GM12878 (cell line): ENCODE measurements at regions not wholly inside any gene's neighbourhood (a gene's known extent, or its start where the extent isn't known, plus 50 kb on each side); places are given as distances from the start of the nearest gene placed in this dataset.

Experiments used
- ATAC-seq: fragments of 200-7000 bp; cut with Tn5 transposase; 3 replicates; pipeline ENCODE4 v1.9.1; 2020; ENCODE audit warnings: mild to moderate bottlenecking, moderate library complexity
- BruUV-seq: library from RNA; stranded (reverse); fragments of 400-500 nt; replicated peaks from 2 replicates; lab custom pipeline; 2021; lab: Mats Ljungman, UMichigan
- CTCF ChIA-PET: fragments of 300-600 bp; sonication (Branson Sonifier 250); formaldehyde crosslinking; extraction: SDS; loops from one replicate; lab custom pipeline; 2021; ENCODE audit warnings: inconsistent platforms; lab: Yijun Ruan, JAX
- POLR2A ChIA-PET: fragments of 350-600 bp; formaldehyde crosslinking; extraction: SDS; loops from one replicate; lab custom pipeline; 2021; ENCODE audit warnings: inconsistent platforms; lab: Charles Lee
- RAD21 ChIA-PET: fragments of 300-600 bp; sonication (Branson Sonifier 250); formaldehyde crosslinking; loops from one replicate; lab custom pipeline; 2023; ENCODE audit warnings: antibody characterized with exemption; ENCODE audit not compliant: unreplicated experiment; lab: Charles Lee
- SMC1A ChIA-PET: fragments of 300-600 bp; sonication (Branson Sonifier 250); formaldehyde crosslinking; loops from one replicate; lab custom pipeline; 2023; ENCODE audit not compliant: unreplicated experiment, uncharacterized antibody; lab: Charles Lee
- DNase-seq: peaks from one replicate; pipeline ENCODE4 v3.0.0-alpha.2; 2011; ENCODE audit warnings: low read depth, low spot score
- FAIRE-seq: peaks from 3 replicates; lab custom pipeline; 2011; peaks lifted over from hg19 to GRCh38; lab: Jason Lieb, UNC
- H2AFZ ChIP-seq: 2 replicates; pipeline ENCODE4 v1.6.0; 2011; ENCODE audit warnings: low read depth, low read length, control low read depth; ENCODE audit not compliant: control insufficient read depth
- H3K27ac ChIP-seq: 2 replicates; pipeline ENCODE4 v1.5.1; 2011; ENCODE audit warnings: control low read depth; ENCODE audit not compliant: control insufficient read depth, insufficient read depth
- H3K27me3 ChIP-seq, 2 experiments: replicated peaks in 1 of 2; 2 replicates each; pipeline versions ENCODE4 v1.6.0 to v1.6.1; 2011; ENCODE audit warnings: low read length in 1 of 2; ENCODE audit not compliant: control insufficient read depth in 2 of 2, insufficient read depth in 2 of 2
- H3K36me3 ChIP-seq, 2 experiments: 2 replicates each; pipeline ENCODE4 v1.5.1; 2011; ENCODE audit warnings: low read length in 1 of 2; ENCODE audit not compliant: control insufficient read depth in 2 of 2, insufficient read depth in 2 of 2
- H3K4me1 ChIP-seq: 2 replicates; pipeline ENCODE4 v1.6.1; 2011; ENCODE audit warnings: mild to moderate bottlenecking, low read length, moderate library complexity, mixed read lengths; ENCODE audit not compliant: control insufficient read depth, insufficient read depth
- H3K4me2 ChIP-seq: 2 replicates; pipeline ENCODE4 v1.6.0; 2011; ENCODE audit warnings: control low read depth; ENCODE audit not compliant: control insufficient read depth, insufficient read depth
- H3K4me3 ChIP-seq: fragments of 200-600 bp; sonication (generic); 2 replicates; pipeline ENCODE4 v1.5.1; 2016
- H3K79me2 ChIP-seq: 2 replicates; pipeline ENCODE4 v1.6.0; 2011; ENCODE audit warnings: low read length; ENCODE audit not compliant: control insufficient read depth, insufficient read depth
- H3K9ac ChIP-seq: 2 replicates; pipeline ENCODE4 v1.8.0; 2011; ENCODE audit warnings: low read length, control low read depth, mixed read lengths; ENCODE audit not compliant: control insufficient read depth, insufficient read depth
- H3K9me3 ChIP-seq: replicated peaks from 3 replicates; pipeline ENCODE4 v1.5.1; 2011; ENCODE audit warnings: mild to moderate bottlenecking, low read length; ENCODE audit not compliant: control insufficient read depth, insufficient read depth
- H4K20me1 ChIP-seq: 2 replicates; pipeline ENCODE4 v1.6.0; 2011; ENCODE audit not compliant: control insufficient read depth, insufficient read depth
- BACH1 ChIP-seq: fragments of 450-650 bp; IDR thresholded peaks from 2 replicates; pipeline ENCODE4 v1.6.1; 2017; ENCODE audit warnings: mild to moderate bottlenecking, borderline replicate concordance
- BRCA1 ChIP-seq: IDR thresholded peaks from 2 replicates; pipeline ENCODE4 v1.6.1; 2011; ENCODE audit warnings: low read depth, low read length, improper control_type of control experiment
- CBX5 ChIP-seq: sonication (generic); IDR thresholded peaks from 2 replicates; pipeline ENCODE4 v1.6.1; 2016; ENCODE audit warnings: low read depth, moderate library complexity, mild to moderate bottlenecking, inconsistent platforms
- CEBPB ChIP-seq, 2 experiments: fragments of 150-350 bp in 1 of 2; IDR thresholded peaks; 2 replicates each; pipeline ENCODE4 v1.6.1; 2012 to 2014; ENCODE audit warnings: low read depth in 2 of 2, low read length in 2 of 2, borderline replicate concordance in 1 of 2, inconsistent platforms in 1 of 2
- CREM ChIP-seq: IDR thresholded peaks from 2 replicates; pipeline ENCODE4 v1.6.1; 2014; ENCODE audit warnings: antibody characterized with exemption, low read depth
- EP300 ChIP-seq, 2 experiments: fragments of 150-350 bp in 1 of 2; IDR thresholded peaks; 2 replicates each; pipeline ENCODE4 v1.6.1; 2011 to 2012; ENCODE audit warnings: low read depth in 2 of 2, low read length in 2 of 2, borderline replicate concordance in 1 of 2, improper control_type of control experiment in 1 of 2, inconsistent platforms in 1 of 2; ENCODE audit not compliant: control insufficient read depth in 1 of 2
- KDM1A ChIP-seq: fragments of 200-600 bp; sonication (generic); IDR thresholded peaks from 2 replicates; pipeline ENCODE4 v1.6.1; 2016; ENCODE audit warnings: borderline replicate concordance
- NR2C2 ChIP-seq: IDR thresholded peaks from 2 replicates; pipeline ENCODE4 v1.6.1; 2011; ENCODE audit warnings: borderline replicate concordance, low read depth; ENCODE audit not compliant: control insufficient read depth, insufficient read length
- PAX8 ChIP-seq: fragments of 450-650 bp; IDR thresholded peaks from 2 replicates; pipeline ENCODE4 v1.6.1; 2017; ENCODE audit warnings: mild to moderate bottlenecking, moderate library complexity
- ZNF274 ChIP-seq: IDR thresholded peaks from one replicate; pipeline ENCODE4 v1.8.0; 2011; ENCODE audit not compliant: insufficient read length, insufficient read depth
- WGBS: methylation state at CpG from one replicate; pipeline ENCODE4 v1.1.6; 2016; ENCODE audit warnings: low lambda C conversion rate; ENCODE audit not compliant: insufficient replicate concordance, insufficient coverage; ENCODE audit errors: missing lambda C conversion rate; 5-methylcytosine and 5-hydroxymethylcytosine counted together
- in situ Hi-C: fragments of 300-500 bp; cut with MboI; formaldehyde crosslinking; loops from 9 replicates; pipeline ENCODE4 v1.14.3; 2018; ENCODE audit warnings: mixed read lengths
- intact Hi-C: fragments of 100-400 bp; cut with micrococcal nuclease; formaldehyde crosslinking; loops from one replicate; pipeline ENCODE4 v1.14.2; 2022; ENCODE audit not compliant: unreplicated experiment
- TF ChIP-seq, protein P1 (sequence below): fragments of 450-650 bp; IDR thresholded peaks from 2 replicates; pipeline ENCODE4 v1.6.1; 2016; ENCODE audit warnings: mild to moderate bottlenecking

DNA sequence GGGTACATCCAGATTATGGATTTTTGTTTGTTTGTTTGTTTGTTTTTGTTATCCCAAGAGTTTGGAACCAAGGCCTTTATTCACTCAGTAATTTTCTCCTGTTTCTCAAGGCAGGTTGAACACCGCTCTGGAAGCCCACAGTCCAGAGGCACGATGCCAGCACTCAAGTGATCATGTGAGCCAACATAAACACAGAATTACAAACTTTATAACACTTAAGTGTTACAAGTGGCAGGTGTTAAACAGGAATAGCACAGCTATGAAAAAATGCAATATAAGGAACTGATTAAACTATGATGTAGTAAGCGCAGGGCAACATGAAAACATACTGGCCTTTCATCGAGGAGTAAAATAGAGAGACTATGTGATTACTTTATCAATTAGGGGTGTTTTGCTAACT is 1885.8 kb upstream of the SEL1L start (continued):
- TF ChIP-seq CEBPB (IDR thresholded peaks at IDR 0.05; ENCODE audit: borderline replicate concordance in 1 of 2, low read depth in 2 of 2, low read length in 2 of 2) = no peak
- TF ChIP-seq, all 136 proteins: peak for 0

DNA sequence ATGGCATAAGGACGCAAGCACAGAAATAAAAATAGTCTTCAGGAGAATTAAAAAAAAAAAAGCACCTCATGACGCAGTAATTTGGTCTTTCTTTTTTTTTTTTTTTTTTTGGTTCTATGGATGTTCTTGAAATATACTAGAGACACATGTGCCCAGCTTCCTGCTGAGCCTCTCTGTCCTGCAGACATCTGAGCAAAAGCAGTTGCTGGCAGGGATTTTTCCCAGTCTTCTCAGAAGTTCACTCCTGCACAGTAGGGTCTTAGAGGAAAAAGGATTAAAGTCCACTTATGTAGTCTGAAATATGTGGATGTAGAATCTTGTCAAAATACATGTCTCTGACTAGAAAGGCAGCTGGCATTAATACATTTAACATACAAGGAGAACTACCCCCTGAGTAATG is 1888.1 kb upstream of the SEL1L start:
- Histone ChIP-seq H3K27ac (no peak overlapping the region), H3K36me3 (no peaks in the 10 kb centered on the region), H3K27me3 (no peaks in the 10 kb centered on the region), H3K4me2 (no peak overlapping the region), H3K79me2 (no peaks in the 10 kb centered on the region), H3K4me1 (no peaks in the 10 kb centered on the region), H2AFZ (no peak overlapping the region), H3K4me3 (no peak overlapping the region), H4K20me1 (no peaks in the 10 kb centered on the region), H3K9ac (no peak overlapping the region), H3K9me3 (no peaks in the 10 kb centered on the region)
- ChIA-PET POLR2A (no interaction called here), CTCF (no interaction called here), SMC1A (no interaction called here), RAD21 (no interaction called here)
- BruUV-seq = no TSS peak
- DNase-seq (no peak), ATAC-seq (no peak), FAIRE-seq (no peak)
- intact Hi-C loops = no loop called here
- no peak for TF ChIP-seq CBX5
- TF ChIP-seq BRCA1 = no peak
- TF ChIP-seq EP300 (IDR thresholded peaks at IDR 0.05; ENCODE audit: borderline replicate concordance in 1 of 2, control insufficient read depth in 1 of 2, low read depth in 2 of 2, low read length in 2 of 2) = no peak
- TF ChIP-seq KDM1A = no peak
- TF ChIP-seq PAX8 = no peak
- no peak for TF ChIP-seq BACH1
- in situ Hi-C loops = no loop called here
- WGBS = 0% methylated on average over 1 of the region's 2 CpGs

DNA sequence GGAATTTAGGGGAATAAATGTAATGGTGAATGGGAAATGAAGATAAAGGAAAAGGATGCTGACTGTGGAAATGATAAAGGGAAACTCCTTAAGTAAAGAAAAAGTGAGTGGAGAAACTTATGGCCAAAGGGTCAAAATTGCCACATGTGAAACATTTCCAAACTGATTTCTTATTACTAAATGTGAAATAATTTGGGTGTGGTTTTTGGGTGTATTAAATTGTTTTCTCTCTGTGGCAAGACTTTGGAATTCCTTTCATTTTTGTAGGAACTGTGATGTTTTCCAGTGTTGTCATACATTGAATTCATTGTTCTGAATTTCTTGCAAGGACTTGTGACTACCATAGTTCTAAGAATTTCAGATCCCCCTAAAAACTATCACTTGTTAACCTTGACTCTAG is 1891.5 kb upstream of the SEL1L start:
- DNase-seq (no peak), FAIRE-seq (no peak), ATAC-seq (no peak)
- H2AFZ ChIP-seq = no peak overlapping the region
- H3K9ac ChIP-seq = no peak overlapping the region
- H3K4me2 ChIP-seq = no peak overlapping the region
- H3K4me3 ChIP-seq = no peak overlapping the region
- SMC1A ChIA-PET = interaction anchor here (0.7 kb wide), 1 partner anchor 1406 kb away, joined by 3 read pairs; no protein-coding TSS in a partner anchor
- CTCF ChIA-PET = interaction anchor here (0.6 kb wide), 1 partner anchor 1373 kb away, joined by 3 read pairs; no protein-coding TSS in a partner anchor
- H3K4me1 ChIP-seq = no peaks in the 10 kb centered on the region
- intact Hi-C loops = no loop called here
- no peaks in the 10 kb centered on the region for H3K79me2 ChIP-seq
- no peaks in the 10 kb centered on the region for H4K20me1 ChIP-seq
- in situ Hi-C loops = no loop called here
- H3K27me3 ChIP-seq = no peaks in the 10 kb centered on the region
- H3K9me3 ChIP-seq = no peaks in the 10 kb centered on the region
- H3K36me3 ChIP-seq = no peaks in the 10 kb centered on the region
- BruUV-seq = no TSS peak
- no peak overlapping the region for H3K27ac ChIP-seq
- POLR2A ChIA-PET = no interaction called here
- RAD21 ChIA-PET = no interaction called here
- TF ChIP-seq, protein P1, sequence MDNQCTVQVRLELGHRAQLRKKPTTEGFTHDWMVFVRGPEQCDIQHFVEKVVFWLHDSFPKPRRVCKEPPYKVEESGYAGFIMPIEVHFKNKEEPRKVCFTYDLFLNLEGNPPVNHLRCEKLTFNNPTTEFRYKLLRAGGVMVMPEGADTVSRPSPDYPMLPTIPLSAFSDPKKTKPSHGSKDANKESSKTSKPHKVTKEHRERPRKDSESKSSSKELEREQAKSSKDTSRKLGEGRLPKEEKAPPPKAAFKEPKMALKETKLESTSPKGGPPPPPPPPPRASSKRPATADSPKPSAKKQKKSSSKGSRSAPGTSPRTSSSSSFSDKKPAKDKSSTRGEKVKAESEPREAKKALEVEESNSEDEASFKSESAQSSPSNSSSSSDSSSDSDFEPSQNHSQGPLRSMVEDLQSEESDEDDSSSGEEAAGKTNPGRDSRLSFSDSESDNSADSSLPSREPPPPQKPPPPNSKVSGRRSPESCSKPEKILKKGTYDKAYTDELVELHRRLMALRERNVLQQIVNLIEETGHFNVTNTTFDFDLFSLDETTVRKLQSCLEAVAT = no peak
- TF ChIP-seq CREM (no peak), ZNF274 (no peak), NR2C2 (no peak)
